ENCODE measurements at regions not wholly inside any gene's neighbourhood (a gene's known extent, or its start where the extent isn't known, plus 50 kb on each side); places are given as distances from the start of the nearest gene placed in this dataset.
"Not testable (repeated sequence)": the region's sequence is repeated elsewhere in the genome, so short reads cannot be mapped to it uniquely, and the experiment has no call there.

GRCh38 chr9:65400886-65401285 lies 115.9 kb upstream of the FOXD4L5 start:
- Mint-ChIP-seq H3K36me3 (ENCODE audit: low read depth) (no peaks in the 10 kb centered on the region), H3K9me3 (peaks cover 14% of the 10 kb centered on the region), H3K4me3 (no peak overlapping the region), H3K27me3 (no peaks in the 10 kb centered on the region), H3K27ac (no peak overlapping the region), H3K4me1 (ENCODE audit: low read depth) (no peaks in the 10 kb centered on the region)

- H3K4me3 Mint-ChIP-seq; H3K4me1 Mint-ChIP-seq (ENCODE audit: low read depth); H3K27me3 Mint-ChIP-seq; H3K36me3 Mint-ChIP-seq (ENCODE audit: low read depth); H3K27ac Mint-ChIP-seq: not testable (repeated sequence)
- H3K9me3 Mint-ChIP-seq, result peaks cover 15% of the 10 kb centered on the region
Measured at GRCh38 chr9:65397763-65398719, 113.0 kb upstream of the FOXD4L5 start.

GRCh38 chr9:65397226-65397625 lies 112.2 kb upstream of the FOXD4L5 start:
- H3K27me3 Mint-ChIP-seq; H3K4me3 Mint-ChIP-seq; H3K36me3 Mint-ChIP-seq (ENCODE audit: low read depth); H3K4me1 Mint-ChIP-seq (ENCODE audit: low read depth); H3K27ac Mint-ChIP-seq: not testable (repeated sequence)
- peaks cover 15% of the 10 kb centered on the region for H3K9me3 Mint-ChIP-seq

GRCh38 chr9:65396601-65397000 lies 111.6 kb upstream of the FOXD4L5 start:
- H3K4me3 Mint-ChIP-seq; H3K4me1 Mint-ChIP-seq (ENCODE audit: low read depth); H3K27me3 Mint-ChIP-seq; H3K36me3 Mint-ChIP-seq (ENCODE audit: low read depth); H3K27ac Mint-ChIP-seq: not testable (repeated sequence)
- peaks cover 15% of the 10 kb centered on the region for H3K9me3 Mint-ChIP-seq

GRCh38 chr9:65395789-65396188 lies 110.8 kb upstream of the FOXD4L5 start:
- H3K27ac Mint-ChIP-seq; H3K4me1 Mint-ChIP-seq (ENCODE audit: low read depth); H3K27me3 Mint-ChIP-seq; H3K4me3 Mint-ChIP-seq; H3K36me3 Mint-ChIP-seq (ENCODE audit: low read depth): not testable (repeated sequence)
- H3K9me3 Mint-ChIP-seq, result peaks cover 15% of the 10 kb centered on the region

GRCh38 chr9:65395121-65395520 lies 110.1 kb upstream of the FOXD4L5 start:
- not testable (repeated sequence) for H3K27ac Mint-ChIP-seq; H3K27me3 Mint-ChIP-seq; H3K36me3 Mint-ChIP-seq (ENCODE audit: low read depth); H3K4me1 Mint-ChIP-seq (ENCODE audit: low read depth); H3K4me3 Mint-ChIP-seq
- H3K9me3 Mint-ChIP-seq, result peaks cover 15% of the 10 kb centered on the region

GRCh38 chr9:65393111-65393810 lies 108.3 kb upstream of the FOXD4L5 start:
- H3K27me3 Mint-ChIP-seq; H3K4me1 Mint-ChIP-seq (ENCODE audit: low read depth); H3K4me3 Mint-ChIP-seq; H3K27ac Mint-ChIP-seq; H3K36me3 Mint-ChIP-seq (ENCODE audit: low read depth): not testable (repeated sequence)
- H3K9me3 Mint-ChIP-seq, result peaks cover 19% of the 10 kb centered on the region

GRCh38 chr9:65392611-65393010 lies 107.6 kb upstream of the FOXD4L5 start:
- H3K36me3 Mint-ChIP-seq (ENCODE audit: low read depth); H3K4me3 Mint-ChIP-seq; H3K27ac Mint-ChIP-seq; H3K27me3 Mint-ChIP-seq; H3K4me1 Mint-ChIP-seq (ENCODE audit: low read depth): not testable (repeated sequence)
- peaks cover 16% of the 10 kb centered on the region for H3K9me3 Mint-ChIP-seq

GRCh38 chr9:65389710-65390109 lies 104.7 kb upstream of the FOXD4L5 start:
- H3K4me3 Mint-ChIP-seq; H3K27ac Mint-ChIP-seq; H3K27me3 Mint-ChIP-seq; H3K4me1 Mint-ChIP-seq (ENCODE audit: low read depth): not testable (repeated sequence)
- Mint-ChIP-seq H3K36me3 (ENCODE audit: low read depth) (peaks cover 15% of the 10 kb centered on the region), H3K9me3 (peaks cover 18% of the 10 kb centered on the region)

GRCh38 chr9:65389216-65389615 lies 104.2 kb upstream of the FOXD4L5 start:
- not testable (repeated sequence) for H3K27ac Mint-ChIP-seq; H3K4me1 Mint-ChIP-seq (ENCODE audit: low read depth); H3K4me3 Mint-ChIP-seq; H3K27me3 Mint-ChIP-seq
- Mint-ChIP-seq H3K36me3 (ENCODE audit: low read depth) (peaks cover 15% of the 10 kb centered on the region), H3K9me3 (peaks cover 18% of the 10 kb centered on the region)

- not testable (repeated sequence) for H3K27me3 Mint-ChIP-seq; H3K27ac Mint-ChIP-seq; H3K4me1 Mint-ChIP-seq (ENCODE audit: low read depth)
- H3K9me3 Mint-ChIP-seq, result peaks cover 18% of the 10 kb centered on the region
- H3K36me3 Mint-ChIP-seq (ENCODE audit: low read depth), result peaks cover 15% of the 10 kb centered on the region
- H3K4me3 Mint-ChIP-seq, result peak overlapping the region; percentile 37
Measured at GRCh38 chr9:65386699-65387098, 101.7 kb upstream of the FOXD4L5 start.

GRCh38 chr9:65386191-65386590 lies 101.2 kb upstream of the FOXD4L5 start:
- not testable (repeated sequence) for H3K27me3 Mint-ChIP-seq; H3K4me1 Mint-ChIP-seq (ENCODE audit: low read depth); H3K4me3 Mint-ChIP-seq; H3K27ac Mint-ChIP-seq
- peaks cover 15% of the 10 kb centered on the region for H3K36me3 Mint-ChIP-seq (ENCODE audit: low read depth)
- H3K9me3 Mint-ChIP-seq, result peaks cover 18% of the 10 kb centered on the region

GRCh38 chr9:65385655-65386024 lies 100.6 kb upstream of the FOXD4L5 start:
- H3K36me3 Mint-ChIP-seq (ENCODE audit: low read depth), result peaks cover 15% of the 10 kb centered on the region
- H3K9me3 Mint-ChIP-seq, result peaks cover 18% of the 10 kb centered on the region
- H3K4me1 Mint-ChIP-seq (ENCODE audit: low read depth); H3K27ac Mint-ChIP-seq; H3K27me3 Mint-ChIP-seq; H3K4me3 Mint-ChIP-seq: not testable (repeated sequence)

- not testable (repeated sequence) for H3K27me3 Mint-ChIP-seq; H3K27ac Mint-ChIP-seq; H3K4me3 Mint-ChIP-seq; H3K4me1 Mint-ChIP-seq (ENCODE audit: low read depth)
- Mint-ChIP-seq H3K36me3 (ENCODE audit: low read depth) (peaks cover 15% of the 10 kb centered on the region), H3K9me3 (peaks cover 18% of the 10 kb centered on the region)
Measured at GRCh38 chr9:65384759-65385654, 100.0 kb upstream of the FOXD4L5 start.

GRCh38 chr9:65384066-65384465 lies 99.1 kb upstream of the FOXD4L5 start:
- H3K27me3 Mint-ChIP-seq; H3K27ac Mint-ChIP-seq; H3K4me3 Mint-ChIP-seq; H3K4me1 Mint-ChIP-seq (ENCODE audit: low read depth): not testable (repeated sequence)
- Mint-ChIP-seq H3K36me3 (ENCODE audit: low read depth) (peaks cover 11% of the 10 kb centered on the region), H3K9me3 (peaks cover 14% of the 10 kb centered on the region)
